Vagina (tissue), 2 donors: ENCODE measurements at regions not wholly inside any gene's neighbourhood (a gene's known extent, or its start where the extent isn't known, plus 50 kb on each side); places are given as distances from the start of the nearest gene placed in this dataset.

Experiments
- DNase-seq, 2 donors: peaks; one replicate each; pipeline ENCODE4 v3.0.0-alpha.2; 2017; ENCODE audit errors: extremely low spot score in 2 of 2
- H3K27ac ChIP-seq: fragments of 200-600 bp; sonication (generic); one replicate; pipeline ENCODE4 v1.5.1; 2019
- H3K27me3 ChIP-seq: fragments of 200-600 bp; sonication (generic); one replicate; pipeline ENCODE4 v1.5.1; 2019
- H3K36me3 ChIP-seq, 2 donors: fragments of 200-600 bp; sonication (generic); one replicate each; pipeline ENCODE4 v1.5.1; 2017 to 2019
- H3K4me1 ChIP-seq: fragments of 200-600 bp; sonication (generic); one replicate; pipeline ENCODE4 v1.5.1; 2019
- H3K4me3 ChIP-seq, 2 donors: fragments of 200-600 bp; sonication (generic); 1 replicate in 1 of 2; 2 replicates in 1 of 2; pipeline ENCODE4 v1.5.1; 2016 to 2019
- H3K9me3 ChIP-seq: fragments of 200-600 bp; sonication (generic); one replicate; pipeline ENCODE4 v1.5.1; 2019
- CTCF ChIP-seq, 3 experiments: fragments of 450-650 bp in 2 of 3; fragments of 200-600 bp in 1 of 3; sonication (generic) in 1 of 3; IDR thresholded peaks; one replicate each; pipeline ENCODE4 v1.5.1; 2017 to 2019; ENCODE audit warnings: antibody characterized with exemption in 3 of 3, mild to moderate bottlenecking in 2 of 3, moderate library complexity in 2 of 3
- POLR2A ChIP-seq, 2 donors: fragments of 450-650 bp; IDR thresholded peaks; one replicate each; pipeline ENCODE4 v1.6.1; 2017; ENCODE audit warnings: antibody characterized with exemption in 2 of 2, mild to moderate bottlenecking in 2 of 2, moderate library complexity in 2 of 2
- POLR2AphosphoS5 ChIP-seq, 2 donors: sonication (generic); formaldehyde crosslinking; IDR thresholded peaks; one replicate each; pipeline ENCODE4 v1.9.0; 2017; ENCODE audit warnings: antibody characterized with exemption in 2 of 2, mild to moderate bottlenecking in 2 of 2, low read depth in 1 of 2; ENCODE audit not compliant: insufficient read depth in 1 of 2
- intact Hi-C: fragments of 100-400 bp; cut with DNase I; formaldehyde crosslinking; loops from one replicate; pipeline ENCODE4 v1.15.1; 2023

GRCh38 chr13:64684108-64684507 is 2546.0 kb downstream of the PCDH9 start:
- no peak for DNase-seq
- TF ChIP-seq POLR2AphosphoS5 (IDR thresholded peaks at IDR 0.05; ENCODE audit: insufficient read depth in 1 of 2, low read depth in 1 of 2) (no peak), POLR2A (IDR thresholded peaks at IDR 0.05) (no peak), CTCF (IDR thresholded peaks at IDR 0.05) (no peak)

GRCh38 chr13:64680739-64681138 is 2549.4 kb downstream of the PCDH9 start:
- intact Hi-C loops: no loop called here
- TF ChIP-seq CTCF (IDR thresholded peaks at IDR 0.05): no peak
- no peak for TF ChIP-seq POLR2AphosphoS5 (IDR thresholded peaks at IDR 0.05; ENCODE audit: insufficient read depth in 1 of 2, low read depth in 1 of 2)
- TF ChIP-seq POLR2A (IDR thresholded peaks at IDR 0.05): no peak
- H3K4me3 ChIP-seq: no peak overlapping the region
- no peak overlapping the region for H3K27ac ChIP-seq
- DNase-seq: no peak
- H3K36me3 ChIP-seq: no peaks in the 10 kb centered on the region
- H3K27me3 ChIP-seq: no peaks in the 10 kb centered on the region
- H3K9me3 ChIP-seq: no peaks in the 10 kb centered on the region
- no peaks in the 10 kb centered on the region for H3K4me1 ChIP-seq

More at GRCh38 chr13:64684108-64684507, 2546.0 kb downstream of the PCDH9 start:
- Histone ChIP-seq H3K9me3 (no peaks in the 10 kb centered on the region), H3K27me3 (no peaks in the 10 kb centered on the region), H3K27ac (no peak overlapping the region), H3K36me3 (no peaks in the 10 kb centered on the region), H3K4me1 (no peaks in the 10 kb centered on the region), H3K4me3 (no peak overlapping the region)
- intact Hi-C loops: no loop called here

GRCh38 chr13:64675255-64675892 is 2554.8 kb downstream of the PCDH9 start:
- Histone ChIP-seq H3K4me1 (no peaks in the 10 kb centered on the region), H3K27me3 (no peaks in the 10 kb centered on the region), H3K36me3 (no peaks in the 10 kb centered on the region), H3K27ac (no peak overlapping the region), H3K9me3 (no peaks in the 10 kb centered on the region), H3K4me3 (no peak overlapping the region)
- no peak for DNase-seq
- intact Hi-C loops: no loop called here
- no peak for TF ChIP-seq POLR2A (IDR thresholded peaks at IDR 0.05)
- no peak for TF ChIP-seq CTCF (IDR thresholded peaks at IDR 0.05)
- TF ChIP-seq POLR2AphosphoS5 (IDR thresholded peaks at IDR 0.05; ENCODE audit: insufficient read depth in 1 of 2, low read depth in 1 of 2): no peak

GRCh38 chr13:64674126-64674525 is 2556.0 kb downstream of the PCDH9 start:
- Histone ChIP-seq H3K36me3 (no peaks in the 10 kb centered on the region), H3K4me1 (no peaks in the 10 kb centered on the region), H3K4me3 (no peak overlapping the region), H3K27me3 (no peaks in the 10 kb centered on the region), H3K27ac (no peak overlapping the region), H3K9me3 (no peaks in the 10 kb centered on the region)
- TF ChIP-seq CTCF (IDR thresholded peaks at IDR 0.05) (no peak), POLR2A (IDR thresholded peaks at IDR 0.05) (no peak), POLR2AphosphoS5 (IDR thresholded peaks at IDR 0.05; ENCODE audit: insufficient read depth in 1 of 2, low read depth in 1 of 2) (no peak)
- intact Hi-C loops: no loop called here
- no peak for DNase-seq

- TF ChIP-seq POLR2A (IDR thresholded peaks at IDR 0.05) (no peak), POLR2AphosphoS5 (IDR thresholded peaks at IDR 0.05; ENCODE audit: insufficient read depth in 1 of 2, low read depth in 1 of 2) (no peak), CTCF (IDR thresholded peaks at IDR 0.05) (no peak)
- no peak for DNase-seq
- Histone ChIP-seq H3K4me1 (no peaks in the 10 kb centered on the region), H3K4me3 (no peak overlapping the region), H3K36me3 (no peaks in the 10 kb centered on the region), H3K9me3 (no peaks in the 10 kb centered on the region), H3K27me3 (no peaks in the 10 kb centered on the region), H3K27ac (no peak overlapping the region)
- intact Hi-C loops: no loop called here
Measured at GRCh38 chr13:64672751-64673150, 2557.4 kb downstream of the PCDH9 start.
